B cell (primary cell): ENCODE measurements at regions not wholly inside any gene's neighbourhood (a gene's known extent, or its start where the extent isn't known, plus 50 kb on each side); places are given as distances from the start of the nearest gene placed in this dataset.

ENCODE experiments used
- ATAC-seq: fragments of 200-7000 bp; cut with Tn5 transposase; one replicate; pipeline ENCODE4 v1.10.0; 2021; ENCODE audit warnings: low read depth, mild to moderate bottlenecking, moderate number of reproducible peaks, moderate library complexity
- CTCF ChIA-PET: fragments of 350-600 bp; sonication (Branson Sonifier 250); formaldehyde crosslinking; loops from one replicate; lab custom pipeline; 2021; ENCODE audit warnings: antibody characterized with exemption, inconsistent platforms; lab: Charles Lee
- POLR2A ChIA-PET: fragments of 350-600 bp; sonication (Branson Sonifier 250); formaldehyde crosslinking; loops from one replicate; lab custom pipeline; 2021; ENCODE audit warnings: antibody characterized with exemption; lab: Charles Lee
- DNase-seq: peaks from one replicate; pipeline ENCODE4 v3.0.0; 2013
- H2AFZ ChIP-seq: 2 replicates; pipeline ENCODE4 v1.6.1; 2012; ENCODE audit warnings: mild to moderate bottlenecking, low read depth, low read length; ENCODE audit not compliant: insufficient read depth, poor library complexity, severe bottlenecking
- H3K27ac ChIP-seq, 2 donors: 1 replicate in 1 of 2; 2 replicates in 1 of 2; pipeline ENCODE4 v1.5.1; 2012 to 2013; ENCODE audit warnings: low read length in 2 of 2, mild to moderate bottlenecking in 2 of 2, moderate library complexity in 1 of 2
- H3K27me3 ChIP-seq, 4 experiments: fragments of 200-600 bp in 1 of 4; sonication (generic) in 1 of 4; replicated peaks in 1 of 4; 1 replicate in 2 of 4; 2 replicates in 2 of 4; pipeline versions ENCODE4 v1.6.1 to v1.7.0; 2013 to 2016; ENCODE audit warnings: low read length in 3 of 4, mild to moderate bottlenecking in 2 of 4, mixed read lengths in 1 of 4, moderate library complexity in 1 of 4; ENCODE audit not compliant: insufficient read depth in 4 of 4, control insufficient read depth in 3 of 4; ENCODE audit errors: control extremely low read depth in 1 of 4
- H3K36me3 ChIP-seq, 2 experiments: replicated peaks in 1 of 2; 1 replicate in 1 of 2; 2 replicates in 1 of 2; pipeline versions ENCODE4 v1.6.1 to v1.7.1; 2013; ENCODE audit warnings: low read length in 1 of 2; ENCODE audit not compliant: insufficient read depth in 2 of 2, control insufficient read depth in 1 of 2; ENCODE audit errors: control extremely low read depth in 1 of 2, extremely low read depth in 1 of 2
- H3K4me1 ChIP-seq, 2 donors: fragments of 200-600 bp in 1 of 2; sonication (generic) in 1 of 2; 1 replicate in 1 of 2; 2 replicates in 1 of 2; pipeline versions ENCODE4 v1.5.1 to v1.6.1; 2013 to 2017; ENCODE audit warnings: low read length in 2 of 2; ENCODE audit not compliant: control insufficient read depth in 2 of 2, insufficient read depth in 2 of 2
- H3K4me2 ChIP-seq: replicated peaks from 2 replicates; pipeline ENCODE3; 2012; ENCODE audit warnings: mild to moderate bottlenecking, low read depth, low read length; ENCODE audit not compliant: poor library complexity, severe bottlenecking
- H3K4me3 ChIP-seq, 5 experiments: fragments of 200-600 bp in 1 of 5; sonication (generic) in 1 of 5; 1 replicate in 3 of 5; 2 replicates in 2 of 5; pipeline versions ENCODE4 v1.5.1 to v1.7.0; 2011 to 2016; ENCODE audit warnings: low read length in 4 of 5, mild to moderate bottlenecking in 4 of 5, low read depth in 2 of 5, control low read depth in 1 of 5, moderate library complexity in 1 of 5; ENCODE audit not compliant: insufficient read depth in 1 of 5; ENCODE audit errors: control extremely low read depth in 1 of 5, extremely low read depth in 1 of 5
- H3K79me2 ChIP-seq: fragments of 200-600 bp; sonication (generic); one replicate; pipeline ENCODE4 v1.6.0; 2016; ENCODE audit warnings: low read length; ENCODE audit not compliant: control insufficient read depth, insufficient read depth
- H3K9ac ChIP-seq: fragments of 200-600 bp; sonication (generic); 2 replicates; pipeline ENCODE4 v1.6.1; 2017; ENCODE audit warnings: mild to moderate bottlenecking, low read length, moderate library complexity
- H3K9me3 ChIP-seq, 3 donors: one replicate each; pipeline versions ENCODE4 v1.6.1 to v1.7.1; 2013; ENCODE audit warnings: low read length in 2 of 3; ENCODE audit not compliant: control insufficient read depth in 2 of 3, insufficient read depth in 1 of 3; ENCODE audit errors: control extremely low read depth in 1 of 3
- H4K20me1 ChIP-seq: 2 replicates; pipeline ENCODE4 v1.6.0; 2012; ENCODE audit warnings: mild to moderate bottlenecking, low read length; ENCODE audit not compliant: insufficient read depth, control insufficient read depth, poor library complexity, severe bottlenecking
- H3K27ac Mint-ChIP-seq: one replicate; pipeline ENCODE4 v1.8.0; 2021; ENCODE audit warnings: mixed read lengths
- H3K27me3 Mint-ChIP-seq: one replicate; pipeline ENCODE4 v1.8.0; 2021; ENCODE audit warnings: mixed read lengths
- H3K4me1 Mint-ChIP-seq: one replicate; pipeline ENCODE4 v1.8.0; 2021; ENCODE audit warnings: mixed read lengths
- H3K4me3 Mint-ChIP-seq: one replicate; pipeline ENCODE4 v1.8.0; 2021; ENCODE audit warnings: mixed read lengths
- H3K9me3 Mint-ChIP-seq: one replicate; pipeline ENCODE4 v1.8.0; 2022; ENCODE audit warnings: mixed read lengths; ENCODE audit not compliant: insufficient read depth
- CTCF ChIP-seq: fragments of 200-600 bp; IDR thresholded peaks from one replicate; pipeline ENCODE4 v1.8.0; 2022; ENCODE audit warnings: antibody characterized with exemption, mild to moderate bottlenecking
- EZH2 ChIP-seq: IDR thresholded peaks from 2 replicates; pipeline ENCODE4 v1.6.1; 2012; ENCODE audit warnings: borderline replicate concordance, low read depth, mild to moderate bottlenecking, moderate library complexity, low read length; ENCODE audit not compliant: insufficient read depth, poor library complexity, severe bottlenecking
- whole genome bisulfite sequencing: methylation state at CpG from one replicate; pipeline ENCODE4 v1.1.5; 2013; ENCODE audit warnings: missing lambda C conversion rate; ENCODE audit not compliant: insufficient coverage; 5-methylcytosine and 5-hydroxymethylcytosine counted together
- intact Hi-C: fragments of 100-400 bp; cut with micrococcal nuclease; formaldehyde crosslinking; loops from one replicate; pipeline ENCODE4 v1.10.0; 2022

- H3K27ac Mint-ChIP-seq: peak overlapping the region; percentile 41
- no peaks in the 10 kb centered on the region for H3K36me3 ChIP-seq
Observed at GRCh38 chr3:13148126-13148525, 74.9 kb upstream of the IQSEC1 start.

GRCh38 chr3:13147344-13147743, 74.1 kb upstream of the IQSEC1 start:
- H3K27ac ChIP-seq: no peak overlapping the region
- peaks cover 5 to 9% of the 10 kb centered on the region in 2 donors for H3K4me1 ChIP-seq
- H3K27ac Mint-ChIP-seq: no peak overlapping the region
- peaks cover 2% of the 10 kb centered on the region for H3K27me3 Mint-ChIP-seq
- intact Hi-C loops: loop anchor here (10.0 kb wide), 1 partner anchor 53 kb away; no protein-coding TSS in a partner anchor
- TF ChIP-seq CTCF: no peak
- no peak for TF ChIP-seq EZH2
- H3K4me1 Mint-ChIP-seq: peaks cover 7% of the 10 kb centered on the region
- H3K9ac ChIP-seq: no peak overlapping the region
- CTCF ChIA-PET: interaction anchor here (1.3 to 2.7 kb wide), 2 partner anchors 55 to 306 kb away, joined by 4 to 8 read pairs; no protein-coding TSS in a partner anchor
- H3K27me3 ChIP-seq: peaks cover 0 to 3% (median 1%) of the 10 kb centered on the region in 4 experiments
- no peak for ATAC-seq
- DNase-seq: no peak
- no peaks in the 10 kb centered on the region for H3K36me3 ChIP-seq
- H4K20me1 ChIP-seq: no peaks in the 10 kb centered on the region
- WGBS: no CpG with 5 or more reads among the region's 4 CpGs
- H3K9me3 ChIP-seq: peaks cover 0 to 24% (median 0%) of the 10 kb centered on the region in 3 donors
- H2AFZ ChIP-seq: no peak overlapping the region
- POLR2A ChIA-PET: interaction anchor here (0.6 kb wide), 1 partner anchor 1506 kb away, joined by 5 read pairs; no protein-coding TSS in a partner anchor
- no peak overlapping the region for H3K4me3 Mint-ChIP-seq
- H3K4me3 ChIP-seq: no peak overlapping the region
- H3K79me2 ChIP-seq: no peaks in the 10 kb centered on the region
- H3K4me2 ChIP-seq: no peak overlapping the region
- no peaks in the 10 kb centered on the region for H3K9me3 Mint-ChIP-seq

More at GRCh38 chr3:13148126-13148525, 74.9 kb upstream of the IQSEC1 start:
- DNase-seq (no peak), ATAC-seq (no peak)
- POLR2A ChIA-PET: no interaction called here
- intact Hi-C loops: loop anchor here (10.0 kb wide), 1 partner anchor 53 kb away; no protein-coding TSS in a partner anchor
- Histone ChIP-seq H3K27me3 (peaks cover 0 to 3% (median under 1%) of the 10 kb centered on the region in 4 experiments), H3K9me3 (peaks cover 0 to 23% (median 0%) of the 10 kb centered on the region in 3 donors), H3K27ac (no peak overlapping the region), H3K79me2 (no peaks in the 10 kb centered on the region), H3K9ac (no peak overlapping the region), H2AFZ (no peak overlapping the region), H3K4me2 (no peak overlapping the region), H3K4me3 (no peak overlapping the region), H4K20me1 (no peaks in the 10 kb centered on the region), H3K4me1 (peaks cover 5 to 9% of the 10 kb centered on the region in 2 donors)
- CTCF ChIA-PET: no interaction called here
- Mint-ChIP-seq H3K27me3 (no peaks in the 10 kb centered on the region), H3K9me3 (no peaks in the 10 kb centered on the region), H3K4me1 (peaks cover 7% of the 10 kb centered on the region), H3K4me3 (no peak overlapping the region)
- WGBS: no CpG with 5 or more reads among the region's 8 CpGs
- TF ChIP-seq CTCF (no peak), EZH2 (no peak)
